ENCODE measurements at regions not wholly inside any gene's neighbourhood (a gene's known extent, or its start where the extent isn't known, plus 50 kb on each side); places are given as distances from the start of the nearest gene placed in this dataset.

- Histone ChIP-seq H3K4me3 (no peak overlapping the region), H3K9me3 (no peaks in the 10 kb centered on the region), H3K27me3 (no peaks in the 10 kb centered on the region), H3K36me3 (no peaks in the 10 kb centered on the region), H3K27ac (no peak overlapping the region), H3K4me1 (no peaks in the 10 kb centered on the region)
- TF ChIP-seq POLR2A (IDR thresholded peaks at IDR 0.05) = no peak
- TF ChIP-seq, protein P1, sequence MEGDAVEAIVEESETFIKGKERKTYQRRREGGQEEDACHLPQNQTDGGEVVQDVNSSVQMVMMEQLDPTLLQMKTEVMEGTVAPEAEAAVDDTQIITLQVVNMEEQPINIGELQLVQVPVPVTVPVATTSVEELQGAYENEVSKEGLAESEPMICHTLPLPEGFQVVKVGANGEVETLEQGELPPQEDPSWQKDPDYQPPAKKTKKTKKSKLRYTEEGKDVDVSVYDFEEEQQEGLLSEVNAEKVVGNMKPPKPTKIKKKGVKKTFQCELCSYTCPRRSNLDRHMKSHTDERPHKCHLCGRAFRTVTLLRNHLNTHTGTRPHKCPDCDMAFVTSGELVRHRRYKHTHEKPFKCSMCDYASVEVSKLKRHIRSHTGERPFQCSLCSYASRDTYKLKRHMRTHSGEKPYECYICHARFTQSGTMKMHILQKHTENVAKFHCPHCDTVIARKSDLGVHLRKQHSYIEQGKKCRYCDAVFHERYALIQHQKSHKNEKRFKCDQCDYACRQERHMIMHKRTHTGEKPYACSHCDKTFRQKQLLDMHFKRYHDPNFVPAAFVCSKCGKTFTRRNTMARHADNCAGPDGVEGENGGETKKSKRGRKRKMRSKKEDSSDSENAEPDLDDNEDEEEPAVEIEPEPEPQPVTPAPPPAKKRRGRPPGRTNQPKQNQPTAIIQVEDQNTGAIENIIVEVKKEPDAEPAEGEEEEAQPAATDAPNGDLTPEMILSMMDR (IDR thresholded peaks at IDR 0.05) = no peak
- TF ChIP-seq EP300 (IDR thresholded peaks at IDR 0.05) = no peak
- no peak for TF ChIP-seq POLR2AphosphoS5 (IDR thresholded peaks at IDR 0.05)
- peak in 1 of 2 donors; percentile 48 for DNase-seq (ENCODE audit: low spot score in 2 of 2)
- WGBS = 90% methylated on average over 16 of the region's 16 CpGs
Observed at GRCh38 chr6:163729127-163729872, 314.8 kb downstream of the QKI start.

DNA sequence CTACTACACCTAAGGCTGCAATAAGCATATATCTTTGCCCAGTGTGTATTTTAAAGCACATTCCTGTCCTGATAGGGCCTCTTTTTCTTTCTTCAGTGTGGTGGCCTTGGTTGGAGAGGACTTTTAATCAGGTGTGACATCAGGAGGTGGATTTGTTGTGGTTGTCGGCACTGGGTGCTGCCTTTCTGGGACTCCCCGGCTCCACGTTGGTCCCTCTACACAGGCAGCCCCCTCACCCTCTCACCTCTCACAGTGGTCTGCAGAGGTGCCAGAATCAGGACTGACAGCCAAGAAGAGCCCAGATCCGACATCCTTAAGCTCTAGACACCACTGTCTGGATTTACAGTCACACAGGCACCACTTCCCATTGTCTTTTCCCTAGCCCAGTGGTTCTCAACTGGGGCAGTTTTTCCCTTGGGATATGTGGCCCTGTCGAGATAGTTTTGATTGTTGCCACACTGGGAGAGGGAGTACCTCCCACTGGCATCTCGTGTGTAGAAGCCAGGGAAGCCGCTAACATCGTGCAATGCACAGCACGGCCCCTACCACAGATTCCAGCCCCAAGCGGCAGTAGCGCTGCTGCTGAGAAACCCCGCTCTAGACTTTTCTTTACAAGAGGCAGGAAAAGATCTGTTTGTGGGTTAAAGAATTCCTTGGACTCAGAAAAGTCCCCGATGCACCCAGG, 314.1 kb downstream of the QKI start:
- Histone ChIP-seq H3K4me3 (no peak overlapping the region), H3K9me3 (no peaks in the 10 kb centered on the region), H3K27ac (no peak overlapping the region), H3K27me3 (no peaks in the 10 kb centered on the region), H3K36me3 (no peaks in the 10 kb centered on the region), H3K4me1 (no peaks in the 10 kb centered on the region)
- DNase-seq (ENCODE audit: low spot score in 2 of 2) = no peak
- TF ChIP-seq, protein P1 (IDR thresholded peaks at IDR 0.05) = no peak
- TF ChIP-seq EP300 (IDR thresholded peaks at IDR 0.05) (no peak), POLR2A (IDR thresholded peaks at IDR 0.05) (no peak), POLR2AphosphoS5 (IDR thresholded peaks at IDR 0.05) (no peak)
- WGBS = 88% methylated on average over 13 of the region's 13 CpGs

GRCh38 chr6:163726037-163726695, 311.6 kb downstream of the QKI start:
- TF ChIP-seq EP300 (IDR thresholded peaks at IDR 0.05) = no peak
- TF ChIP-seq POLR2AphosphoS5 (IDR thresholded peaks at IDR 0.05) = no peak
- TF ChIP-seq, protein P1 (IDR thresholded peaks at IDR 0.05) = no peak
- no peak for TF ChIP-seq POLR2A (IDR thresholded peaks at IDR 0.05)

GRCh38 chr6:163725008-163725941, 310.8 kb downstream of the QKI start:
- 82% methylated on average over 19 of the region's 19 CpGs for WGBS
- TF ChIP-seq EP300 (IDR thresholded peaks at IDR 0.05) (no peak), POLR2AphosphoS5 (IDR thresholded peaks at IDR 0.05) (no peak), POLR2A (IDR thresholded peaks at IDR 0.05) (no peak)
- TF ChIP-seq, protein P1 (IDR thresholded peaks at IDR 0.05) = no peak
- H3K36me3 ChIP-seq = no peaks in the 10 kb centered on the region
- H3K27me3 ChIP-seq = no peaks in the 10 kb centered on the region
- no peaks in the 10 kb centered on the region for H3K9me3 ChIP-seq
- no peaks in the 10 kb centered on the region for H3K4me1 ChIP-seq
- no peak overlapping the region for H3K27ac ChIP-seq
- H3K4me3 ChIP-seq = no peak overlapping the region
- no peak for DNase-seq (ENCODE audit: low spot score in 2 of 2)

More at GRCh38 chr6:163726037-163726695, 311.6 kb downstream of the QKI start:
- H3K4me1 ChIP-seq = no peaks in the 10 kb centered on the region
- H3K27me3 ChIP-seq = no peaks in the 10 kb centered on the region
- H3K9me3 ChIP-seq = no peaks in the 10 kb centered on the region
- H3K27ac ChIP-seq = no peak overlapping the region
- 88% methylated on average over 9 of the region's 14 CpGs for WGBS
- H3K36me3 ChIP-seq = no peaks in the 10 kb centered on the region
- no peak overlapping the region for H3K4me3 ChIP-seq
- DNase-seq (ENCODE audit: low spot score in 2 of 2) = no peak
